HepG2 (cell line): ENCODE measurements at regions not wholly inside any gene's neighbourhood (a gene's known extent, or its start where the extent isn't known, plus 50 kb on each side); places are given as distances from the start of the nearest gene placed in this dataset.

Source experiments
- ATAC-seq: fragments of 200-7000 bp; cut with Tn5 transposase; 3 replicates; pipeline ENCODE4 v1.9.1; 2020; ENCODE audit warnings: mild to moderate bottlenecking, moderate library complexity
- BruUV-seq: library from RNA; stranded (reverse); fragments of 400-500 nt; replicated peaks from 2 replicates; lab custom pipeline; 2021; lab: Mats Ljungman, UMichigan
- CTCF ChIA-PET: fragments of 300-600 bp; formaldehyde crosslinking; extraction: SDS; loops from one replicate; lab custom pipeline; 2021; ENCODE audit warnings: low total read pairs, inconsistent platforms, low intra/inter-chr PET ratio; lab: Yijun Ruan, JAX
- POLR2A ChIA-PET: fragments of 350-600 bp; sonication (Branson Sonifier 250); formaldehyde crosslinking; loops from one replicate; lab custom pipeline; 2020; ENCODE audit warnings: antibody characterized with exemption, inconsistent platforms; lab: Yijun Ruan, JAX
- DNase-seq: peaks from one replicate; pipeline ENCODE4 v3.0.0-alpha.2; 2015; ENCODE audit warnings: low spot score
- FAIRE-seq: peaks from 3 replicates; lab custom pipeline; 2011; peaks lifted over from hg19 to GRCh38; lab: Jason Lieb, UNC
- H2AFZ ChIP-seq: one replicate; pipeline ENCODE4 v1.6.1; 2011; ENCODE audit warnings: low read length, inconsistent platforms
- H3K27ac ChIP-seq: fragments of 300-600 bp; 3 replicates; pipeline ENCODE4 v1.8.0; 2011; ENCODE audit warnings: mixed run types, mild to moderate bottlenecking, mixed read lengths, low read length, inconsistent platforms; ENCODE audit not compliant: insufficient read depth; ENCODE audit errors: extremely low read length
- H3K27me3 ChIP-seq, 2 experiments: fragments of 200-600 bp in 1 of 2; 2 replicates in 1 of 2; 3 replicates in 1 of 2; pipeline versions ENCODE4 v1.6.0 to v1.8.0; 2011; ENCODE audit warnings: low read length in 2 of 2, mild to moderate bottlenecking in 2 of 2, moderate library complexity in 2 of 2, inconsistent platforms in 1 of 2; ENCODE audit not compliant: insufficient read depth in 2 of 2, control insufficient read depth in 1 of 2
- H3K36me3 ChIP-seq, 2 experiments: fragments of 200-600 bp in 1 of 2; replicated peaks in 1 of 2; 2 replicates in 1 of 2; 3 replicates in 1 of 2; pipeline versions ENCODE4 v1.5.1 to v1.8.0; 2011; ENCODE audit warnings: low read length in 2 of 2, inconsistent platforms in 1 of 2; ENCODE audit not compliant: insufficient read depth in 2 of 2, control insufficient read depth in 1 of 2
- H3K4me1 ChIP-seq: 2 replicates; pipeline ENCODE4 v1.5.1; 2012; ENCODE audit warnings: low read length, inconsistent platforms; ENCODE audit not compliant: insufficient read depth
- H3K4me2 ChIP-seq: 2 replicates; pipeline ENCODE4 v1.6.0; 2011; ENCODE audit warnings: low read depth, low read length, inconsistent platforms
- H3K4me3 ChIP-seq, 3 experiments: fragments of 200-600 bp in 1 of 3; sonication (generic), shearing (Covaris generic) in 1 of 3; replicated peaks in 1 of 3; 2 replicates each; pipeline ENCODE4 v1.5.1; 2011 to 2016; ENCODE audit warnings: low read length in 3 of 3, inconsistent platforms in 2 of 3, low read depth in 2 of 3, mild to moderate bottlenecking in 2 of 3, control low read depth in 1 of 3, mixed read lengths in 1 of 3; ENCODE audit not compliant: insufficient read depth in 1 of 3
- H3K79me2 ChIP-seq: one replicate; pipeline ENCODE4 v1.6.1; 2011; ENCODE audit warnings: low read length, inconsistent platforms; ENCODE audit not compliant: insufficient read depth
- H3K9ac ChIP-seq: 2 replicates; pipeline ENCODE4 v1.6.0; 2011; ENCODE audit warnings: mild to moderate bottlenecking, low read depth, low read length, inconsistent platforms; ENCODE audit not compliant: insufficient read depth
- H3K9me3 ChIP-seq: 2 replicates; pipeline ENCODE4 v1.5.1; 2012; ENCODE audit warnings: mild to moderate bottlenecking, low read length
- H4K20me1 ChIP-seq: 2 replicates; pipeline ENCODE4 v1.6.0; 2011; ENCODE audit warnings: inconsistent platforms, mild to moderate bottlenecking, low read length, moderate library complexity; ENCODE audit not compliant: insufficient read depth
- HNRNPLL ChIP-seq: fragments of 200-400 bp; formaldehyde crosslinking; IDR thresholded peaks from 2 replicates; pipeline ENCODE4 v1.6.1; 2017; ENCODE audit warnings: mild to moderate bottlenecking, low read depth, low read length; ENCODE audit not compliant: poor library complexity, severe bottlenecking
- IRF2 ChIP-seq: IDR thresholded peaks from 2 replicates; pipeline ENCODE4 v1.6.1; 2018; ENCODE audit warnings: missing genetic modification reagents, missing compliant biosample characterization
- ISX ChIP-seq: sonication (generic); formaldehyde crosslinking; conservative IDR thresholded peaks from 2 replicates; pipeline ENCODE4 v1.5.0; 2020; ENCODE audit warnings: missing genetic modification reagents
- MNT ChIP-seq: fragments of 450-650 bp; IDR thresholded peaks from 2 replicates; pipeline ENCODE4 v1.6.1; 2016
- RFX1 ChIP-seq: fragments of 450-650 bp; IDR thresholded peaks from 2 replicates; pipeline ENCODE4 v1.6.1; 2017
- SP4 ChIP-seq: sonication (generic); formaldehyde crosslinking; IDR thresholded peaks from 2 replicates; pipeline ENCODE4 v1.8.1; 2023; ENCODE audit warnings: mild to moderate bottlenecking, missing genetic modification reagents
- XRCC5 ChIP-seq: fragments of 200-400 bp; formaldehyde crosslinking; optimal IDR thresholded peaks from 2 replicates; pipeline ENCODE3; 2017; ENCODE audit warnings: mild to moderate bottlenecking, low read length
- ZNF598 ChIP-seq: sonication (generic); formaldehyde crosslinking; IDR thresholded peaks from 2 replicates; pipeline ENCODE4 v1.5.1; 2020; ENCODE audit warnings: mild to moderate bottlenecking, missing genetic modification reagents, borderline replicate concordance
- ZNF629 ChIP-seq: sonication (generic); formaldehyde crosslinking; conservative IDR thresholded peaks from 2 replicates; pipeline ENCODE4 v1.5.0; 2020; ENCODE audit warnings: missing genetic modification reagents
- WGBS: methylation state at CpG from one replicate; pipeline ENCODE4 v1.1.6; 2017; ENCODE audit warnings: low lambda C conversion rate; 5-methylcytosine and 5-hydroxymethylcytosine counted together
- in situ Hi-C: cut with HindIII; loops from 2 replicates; pipeline ENCODE4 v1.10.0; 2017; ENCODE audit warnings: low pct_unique_long_range_greater_than_20kb; ENCODE audit not compliant: extremely low pct_ligation_motif_present
- intact Hi-C: fragments of 100-400 bp; cut with micrococcal nuclease; formaldehyde crosslinking; loops from one replicate; pipeline ENCODE4 v1.10.0; 2022; ENCODE audit not compliant: unreplicated experiment
- TF ChIP-seq, protein P1 (sequence below): IDR thresholded peaks from 2 replicates; pipeline ENCODE4 v1.4.0; 2020; ENCODE audit warnings: mild to moderate bottlenecking, missing genetic modification reagents

DNA sequence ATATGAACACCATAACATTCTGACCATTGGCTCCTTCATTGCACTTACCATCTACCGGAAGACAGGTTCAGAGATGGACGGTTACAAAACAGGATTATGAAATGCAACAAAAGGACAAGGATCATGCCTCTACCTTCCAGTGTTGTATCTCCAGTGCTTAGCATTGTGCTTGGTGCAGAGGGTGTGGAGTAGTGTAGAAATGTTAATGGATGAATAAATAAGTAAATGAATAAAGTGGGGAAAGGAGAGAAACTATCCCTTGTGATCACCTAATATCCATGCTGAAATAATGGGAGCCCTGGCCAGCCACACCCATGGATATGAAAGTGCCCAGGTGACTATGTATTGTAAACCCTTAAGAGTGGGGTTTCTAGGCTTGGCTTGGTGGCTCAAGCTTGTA lies 344.8 kb upstream of the LMCD1 start:
- TF ChIP-seq MNT (no peak), ISX (no peak), HNRNPLL (no peak), ZNF598 (CRISPR knock-in tag) (no peak), ZNF629 (CRISPR knock-in tag) (no peak), RFX1 (no peak), SP4 (CRISPR knock-in tag) (no peak), XRCC5 (no peak), IRF2 (CRISPR knock-in tag) (no peak)
- TF ChIP-seq, protein P1, sequence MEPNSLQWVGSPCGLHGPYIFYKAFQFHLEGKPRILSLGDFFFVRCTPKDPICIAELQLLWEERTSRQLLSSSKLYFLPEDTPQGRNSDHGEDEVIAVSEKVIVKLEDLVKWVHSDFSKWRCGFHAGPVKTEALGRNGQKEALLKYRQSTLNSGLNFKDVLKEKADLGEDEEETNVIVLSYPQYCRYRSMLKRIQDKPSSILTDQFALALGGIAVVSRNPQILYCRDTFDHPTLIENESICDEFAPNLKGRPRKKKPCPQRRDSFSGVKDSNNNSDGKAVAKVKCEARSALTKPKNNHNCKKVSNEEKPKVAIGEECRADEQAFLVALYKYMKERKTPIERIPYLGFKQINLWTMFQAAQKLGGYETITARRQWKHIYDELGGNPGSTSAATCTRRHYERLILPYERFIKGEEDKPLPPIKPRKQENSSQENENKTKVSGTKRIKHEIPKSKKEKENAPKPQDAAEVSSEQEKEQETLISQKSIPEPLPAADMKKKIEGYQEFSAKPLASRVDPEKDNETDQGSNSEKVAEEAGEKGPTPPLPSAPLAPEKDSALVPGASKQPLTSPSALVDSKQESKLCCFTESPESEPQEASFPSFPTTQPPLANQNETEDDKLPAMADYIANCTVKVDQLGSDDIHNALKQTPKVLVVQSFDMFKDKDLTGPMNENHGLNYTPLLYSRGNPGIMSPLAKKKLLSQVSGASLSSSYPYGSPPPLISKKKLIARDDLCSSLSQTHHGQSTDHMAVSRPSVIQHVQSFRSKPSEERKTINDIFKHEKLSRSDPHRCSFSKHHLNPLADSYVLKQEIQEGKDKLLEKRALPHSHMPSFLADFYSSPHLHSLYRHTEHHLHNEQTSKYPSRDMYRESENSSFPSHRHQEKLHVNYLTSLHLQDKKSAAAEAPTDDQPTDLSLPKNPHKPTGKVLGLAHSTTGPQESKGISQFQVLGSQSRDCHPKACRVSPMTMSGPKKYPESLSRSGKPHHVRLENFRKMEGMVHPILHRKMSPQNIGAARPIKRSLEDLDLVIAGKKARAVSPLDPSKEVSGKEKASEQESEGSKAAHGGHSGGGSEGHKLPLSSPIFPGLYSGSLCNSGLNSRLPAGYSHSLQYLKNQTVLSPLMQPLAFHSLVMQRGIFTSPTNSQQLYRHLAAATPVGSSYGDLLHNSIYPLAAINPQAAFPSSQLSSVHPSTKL (CRISPR knock-in tag), result no peak
- no peak overlapping the region for H3K27ac ChIP-seq
- no peaks in the 10 kb centered on the region for H4K20me1 ChIP-seq
- in situ Hi-C loops, result no loop called here
- H3K9ac ChIP-seq, result no peak overlapping the region
- FAIRE-seq (no peak), ATAC-seq (no peak), DNase-seq (no peak)
- intact Hi-C loops, result no loop called here
- ChIA-PET POLR2A (no interaction called here), CTCF (no interaction called here)
- H3K79me2 ChIP-seq, result no peaks in the 10 kb centered on the region
- no peaks in the 10 kb centered on the region for H3K27me3 ChIP-seq
- H2AFZ ChIP-seq, result no peak overlapping the region
- BruUV-seq, result no TSS peak
- H3K4me2 ChIP-seq, result no peak overlapping the region
- H3K4me1 ChIP-seq, result no peaks in the 10 kb centered on the region
- 0% methylated on average over 2 of the region's 2 CpGs for WGBS
- no peaks in the 10 kb centered on the region for H3K36me3 ChIP-seq
- no peaks in the 10 kb centered on the region for H3K9me3 ChIP-seq
- no peak overlapping the region for H3K4me3 ChIP-seq
